ENCODE measurements at regions not wholly inside any gene's neighbourhood (a gene's known extent, or its start where the extent isn't known, plus 50 kb on each side); places are given as distances from the start of the nearest gene placed in this dataset.
"Not testable (repeated sequence)": the region's sequence is repeated elsewhere in the genome, so short reads cannot be mapped to it uniquely, and the experiment has no call there.

DNA sequence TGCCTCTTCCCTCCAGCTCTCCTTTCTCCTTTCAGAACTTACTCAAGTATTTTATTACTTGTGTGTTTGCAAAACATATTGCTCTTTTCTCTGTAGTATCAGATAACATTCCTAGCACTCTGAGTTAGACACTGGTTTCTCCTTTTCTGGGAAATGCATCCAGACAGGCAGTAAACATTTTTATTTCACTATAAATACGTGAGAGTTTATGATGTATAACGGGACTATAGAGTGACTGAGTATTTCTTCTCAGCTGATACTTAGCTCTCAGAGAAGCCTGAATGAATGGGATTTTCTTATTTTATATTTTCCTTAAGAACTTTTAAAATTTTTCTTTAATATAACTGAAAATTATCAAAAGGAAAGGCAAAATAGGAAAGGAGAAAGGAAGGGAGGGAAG, 211.2 kb upstream of the EDNRB start:
- Histone ChIP-seq H3K27me3 (ENCODE audit: control insufficient read depth, insufficient read depth, low read length) (no peaks in the 10 kb centered on the region), H3K27ac (ENCODE audit: low read depth, low read length) (no peak overlapping the region), H3K4me1 (ENCODE audit: control insufficient read depth, insufficient read depth, low read length) (no peaks in the 10 kb centered on the region), H3K4me3 (ENCODE audit: low read depth, low read length) (no peak overlapping the region), H3K36me3 (ENCODE audit: control insufficient read depth, insufficient read depth, low read length) (no peaks in the 10 kb centered on the region), H3K9me3 (ENCODE audit: control insufficient read depth, insufficient read depth, low read length) (no peaks in the 10 kb centered on the region)
- WGBS (ENCODE audit: insufficient coverage): no CpG with 5 or more reads among the region's 2 CpGs
- no peak for DNase-seq (ENCODE audit: low read depth in 4 of 6, low spot score in 6 of 6)

DNA sequence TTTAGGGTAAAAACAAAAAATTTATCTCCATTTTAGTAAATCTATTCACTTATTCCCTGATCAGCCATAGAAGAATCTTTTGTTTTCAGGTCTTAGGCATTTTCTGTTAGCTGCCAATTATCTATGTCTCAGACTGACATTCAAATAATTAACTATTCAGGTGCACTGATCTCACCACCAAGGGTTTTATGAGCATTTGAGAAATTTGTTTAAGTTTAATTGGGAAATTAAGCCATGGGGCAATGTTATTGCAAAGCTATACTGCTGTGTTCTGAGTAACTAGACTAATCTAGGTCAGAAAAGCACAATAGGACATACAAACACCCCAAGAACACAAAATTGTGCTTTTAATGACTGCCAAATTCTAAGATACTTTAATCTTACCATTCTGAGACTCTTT, 210.7 kb upstream of the EDNRB start:
- H3K27me3 ChIP-seq (ENCODE audit: control insufficient read depth, insufficient read depth, low read length): no peaks in the 10 kb centered on the region
- no peak overlapping the region for H3K4me3 ChIP-seq (ENCODE audit: low read depth, low read length)
- no peaks in the 10 kb centered on the region for H3K36me3 ChIP-seq (ENCODE audit: control insufficient read depth, insufficient read depth, low read length)
- H3K27ac ChIP-seq (ENCODE audit: low read depth, low read length): no peak overlapping the region
- H3K9me3 ChIP-seq (ENCODE audit: control insufficient read depth, insufficient read depth, low read length): no peaks in the 10 kb centered on the region
- no peaks in the 10 kb centered on the region for H3K4me1 ChIP-seq (ENCODE audit: control insufficient read depth, insufficient read depth, low read length)
- DNase-seq (ENCODE audit: low read depth in 4 of 6, low spot score in 6 of 6): peak in 1 of 6 donors; percentile 71

DNA sequence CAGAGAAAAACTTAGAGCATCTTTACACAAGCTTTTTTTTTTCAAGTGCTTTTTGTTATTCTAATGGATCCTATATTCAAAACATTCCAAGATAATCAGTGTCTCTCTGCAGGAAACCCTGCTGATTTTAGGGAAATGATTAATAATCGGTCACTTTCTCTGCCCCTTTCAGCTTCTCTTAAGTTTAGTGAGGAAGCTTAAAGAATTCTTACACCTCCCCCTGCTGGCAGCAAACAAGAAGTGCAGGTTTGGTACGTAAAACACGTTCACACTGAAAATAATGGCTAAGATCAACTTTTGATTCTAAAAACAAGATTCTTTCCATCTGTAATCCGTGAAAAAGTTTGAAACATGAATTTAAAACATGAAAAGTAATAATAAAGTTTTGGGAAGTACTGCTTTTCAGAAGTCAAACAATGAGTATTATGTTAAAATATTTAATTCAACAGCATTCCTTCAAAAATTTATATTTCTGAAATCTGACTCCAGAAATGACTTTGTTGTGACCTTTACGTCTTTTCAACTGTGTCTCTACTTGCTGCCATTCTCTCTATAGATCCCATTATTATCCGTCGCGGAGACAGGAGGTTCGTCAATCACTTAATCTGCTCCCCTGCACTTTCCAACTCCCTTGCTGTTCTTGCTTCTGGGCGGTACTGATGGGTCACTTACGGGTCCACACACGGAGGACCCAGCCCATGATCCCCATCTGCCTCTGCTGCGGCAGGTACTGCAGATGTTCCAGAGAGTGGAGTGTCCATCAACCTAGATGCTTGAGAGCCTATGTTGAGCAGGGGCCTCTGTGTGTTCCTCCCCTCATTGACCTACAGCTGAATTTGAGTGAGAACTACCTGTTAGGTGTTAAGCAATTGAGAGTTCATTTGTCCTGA, 203.1 kb upstream of the EDNRB start:
- WGBS (ENCODE audit: insufficient coverage): 42% methylated on average over 9 of the region's 13 CpGs
- Histone ChIP-seq H3K27me3 (ENCODE audit: control insufficient read depth, insufficient read depth, low read length) (no peaks in the 10 kb centered on the region), H3K36me3 (ENCODE audit: control insufficient read depth, insufficient read depth, low read length) (no peaks in the 10 kb centered on the region), H3K4me1 (ENCODE audit: control insufficient read depth, insufficient read depth, low read length) (peaks cover 3% of the 10 kb centered on the region), H3K9me3 (ENCODE audit: control insufficient read depth, insufficient read depth, low read length) (no peaks in the 10 kb centered on the region), H3K27ac (ENCODE audit: low read depth, low read length) (peak overlapping the region; percentile 33), H3K4me3 (ENCODE audit: low read depth, low read length) (peak overlapping the region; percentile 9)
- DNase-seq (ENCODE audit: low read depth in 4 of 6, low spot score in 6 of 6): peak in 5 of 6 donors; percentile 57 to 92 (median 69)

DNA sequence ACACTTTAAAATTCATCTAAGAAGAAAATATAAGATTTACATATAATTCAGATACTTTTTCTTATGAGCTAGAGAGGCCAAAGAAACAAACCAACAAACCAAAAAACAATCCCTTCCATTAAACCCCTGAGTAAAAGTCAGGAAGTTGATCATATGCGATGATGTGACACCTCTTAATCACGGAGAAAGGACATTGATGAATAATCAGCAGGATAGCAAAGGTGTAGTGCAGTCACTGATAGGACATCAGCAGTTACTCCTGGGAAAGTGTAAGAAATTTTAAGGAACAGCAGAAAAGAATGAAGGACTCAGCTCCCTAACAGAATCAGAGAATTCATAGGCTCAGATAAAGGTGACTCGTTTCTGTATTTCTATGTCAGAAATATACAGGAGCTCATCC, 202.4 kb upstream of the EDNRB start:
- 20% methylated on average over 1 of the region's 3 CpGs for WGBS (ENCODE audit: insufficient coverage)
- no peaks in the 10 kb centered on the region for H3K36me3 ChIP-seq (ENCODE audit: control insufficient read depth, insufficient read depth, low read length)
- peaks cover 3% of the 10 kb centered on the region for H3K4me1 ChIP-seq (ENCODE audit: control insufficient read depth, insufficient read depth, low read length)
- H3K27ac ChIP-seq (ENCODE audit: low read depth, low read length): no peak overlapping the region
- no peaks in the 10 kb centered on the region for H3K9me3 ChIP-seq (ENCODE audit: control insufficient read depth, insufficient read depth, low read length)
- peak overlapping the region; percentile 9 for H3K4me3 ChIP-seq (ENCODE audit: low read depth, low read length)
- H3K27me3 ChIP-seq (ENCODE audit: control insufficient read depth, insufficient read depth, low read length): no peaks in the 10 kb centered on the region
- no peak for DNase-seq (ENCODE audit: low read depth in 4 of 6, low spot score in 6 of 6)

DNA sequence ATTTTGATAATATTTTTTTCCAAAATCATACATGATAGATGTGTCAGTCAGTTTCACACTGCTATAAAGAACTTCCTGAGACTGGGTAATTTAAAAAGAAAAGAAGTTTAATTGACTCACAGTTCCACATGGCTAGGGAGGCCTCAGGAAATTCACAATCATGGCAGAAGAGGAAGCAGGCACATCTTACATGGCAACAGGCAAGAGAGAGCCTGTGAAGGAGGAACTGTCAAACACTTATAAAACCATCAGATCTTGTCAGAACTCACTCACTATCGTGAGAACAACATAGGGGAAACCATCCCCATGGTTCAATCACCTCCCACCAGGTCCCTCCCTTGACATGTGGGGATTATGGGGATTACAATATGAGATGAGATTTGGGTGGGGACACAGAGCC, 201.5 kb upstream of the EDNRB start:
- not testable (repeated sequence) for H3K4me3 ChIP-seq (ENCODE audit: low read depth, low read length); H3K4me1 ChIP-seq (ENCODE audit: control insufficient read depth, insufficient read depth, low read length); DNase-seq (ENCODE audit: low read depth in 4 of 6, low spot score in 6 of 6); H3K27me3 ChIP-seq (ENCODE audit: control insufficient read depth, insufficient read depth, low read length); H3K27ac ChIP-seq (ENCODE audit: low read depth, low read length); H3K36me3 ChIP-seq (ENCODE audit: control insufficient read depth, insufficient read depth, low read length); H3K9me3 ChIP-seq (ENCODE audit: control insufficient read depth, insufficient read depth, low read length)
- no CpG with 5 or more reads among the region's 1 CpG for WGBS (ENCODE audit: insufficient coverage)

DNA sequence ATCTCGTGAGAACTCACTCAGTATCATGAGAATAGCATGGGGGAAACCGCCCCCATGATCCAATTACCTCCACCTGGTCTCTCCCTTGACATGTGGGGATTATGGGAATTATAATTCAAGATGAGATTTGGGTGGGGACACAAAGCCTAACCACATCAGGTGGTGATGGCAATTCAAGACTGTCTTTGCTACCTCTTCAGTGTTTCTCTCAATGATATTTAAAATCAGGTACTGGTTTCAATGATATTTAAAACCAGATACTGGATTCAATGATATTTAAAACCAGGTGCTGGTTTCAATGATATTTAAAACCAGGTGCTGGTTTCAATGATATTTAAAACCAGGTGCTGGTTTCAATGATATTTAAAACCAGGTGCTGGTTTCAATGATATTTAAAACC, 198.4 kb upstream of the EDNRB start:
- not testable (repeated sequence) for H3K4me3 ChIP-seq (ENCODE audit: low read depth, low read length); H3K4me1 ChIP-seq (ENCODE audit: control insufficient read depth, insufficient read depth, low read length); H3K36me3 ChIP-seq (ENCODE audit: control insufficient read depth, insufficient read depth, low read length); H3K27ac ChIP-seq (ENCODE audit: low read depth, low read length); DNase-seq (ENCODE audit: low read depth in 4 of 6, low spot score in 6 of 6); H3K27me3 ChIP-seq (ENCODE audit: control insufficient read depth, insufficient read depth, low read length)
- no CpG with 5 or more reads among the region's 2 CpGs for WGBS (ENCODE audit: insufficient coverage)
- H3K9me3 ChIP-seq (ENCODE audit: control insufficient read depth, insufficient read depth, low read length): peaks cover 16% of the 10 kb centered on the region

DNA sequence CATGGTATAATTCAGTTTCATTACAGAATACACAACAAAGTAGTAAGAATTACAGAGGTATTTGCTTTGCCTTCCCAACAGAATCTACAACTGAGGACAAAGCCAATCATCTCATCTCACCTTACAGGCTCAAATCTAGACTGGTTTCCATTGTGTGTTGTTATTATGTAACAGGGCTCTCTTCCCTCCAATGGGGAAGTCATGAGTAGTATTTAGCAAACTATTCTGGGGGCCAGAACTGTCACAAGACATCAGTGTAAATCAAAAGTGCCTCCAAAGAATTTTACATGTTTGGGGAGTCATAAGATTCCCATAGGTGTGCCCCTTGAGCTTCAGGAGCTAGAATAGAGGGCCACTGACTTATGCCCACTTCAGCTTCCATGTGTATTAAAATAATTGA, 187.0 kb upstream of the EDNRB start:
- H3K4me3 ChIP-seq (ENCODE audit: low read depth, low read length): no peak overlapping the region
- no peak for DNase-seq (ENCODE audit: low read depth in 4 of 6, low spot score in 6 of 6)

DNA sequence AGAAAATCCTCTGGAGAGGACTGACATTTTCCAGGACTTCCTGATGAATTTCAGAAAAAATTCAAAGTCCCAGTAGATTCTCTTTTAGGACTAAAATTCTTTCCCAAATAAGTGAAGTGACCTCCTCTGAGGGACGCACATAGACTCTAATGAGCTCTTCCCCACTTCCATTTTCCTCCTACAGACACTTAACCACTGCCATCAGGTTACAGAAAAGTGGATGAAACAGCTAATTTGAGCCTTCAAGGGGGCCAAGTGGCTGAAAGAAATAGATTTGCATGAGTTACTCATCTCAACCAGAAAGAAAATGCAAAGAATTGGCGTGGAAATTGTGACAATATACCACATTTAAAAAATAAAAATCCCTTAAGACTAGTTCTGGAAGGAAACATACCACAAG, 185.3 kb upstream of the EDNRB start:
- Histone ChIP-seq H3K4me1 (ENCODE audit: control insufficient read depth, insufficient read depth, low read length) (no peaks in the 10 kb centered on the region), H3K27ac (ENCODE audit: low read depth, low read length) (no peak overlapping the region), H3K27me3 (ENCODE audit: control insufficient read depth, insufficient read depth, low read length) (no peaks in the 10 kb centered on the region), H3K36me3 (ENCODE audit: control insufficient read depth, insufficient read depth, low read length) (no peaks in the 10 kb centered on the region), H3K9me3 (ENCODE audit: control insufficient read depth, insufficient read depth, low read length) (no peaks in the 10 kb centered on the region), H3K4me3 (ENCODE audit: low read depth, low read length) (no peak overlapping the region)
- WGBS (ENCODE audit: insufficient coverage): 100% methylated on average over 1 of the region's 2 CpGs
- DNase-seq (ENCODE audit: low read depth in 4 of 6, low spot score in 6 of 6): no peak

More for the DNA sequence above, 187.0 kb upstream of the EDNRB start:
- Histone ChIP-seq H3K27ac (ENCODE audit: low read depth, low read length) (no peak overlapping the region), H3K9me3 (ENCODE audit: control insufficient read depth, insufficient read depth, low read length) (no peaks in the 10 kb centered on the region), H3K27me3 (ENCODE audit: control insufficient read depth, insufficient read depth, low read length) (no peaks in the 10 kb centered on the region), H3K4me1 (ENCODE audit: control insufficient read depth, insufficient read depth, low read length) (no peaks in the 10 kb centered on the region), H3K36me3 (ENCODE audit: control insufficient read depth, insufficient read depth, low read length) (no peaks in the 10 kb centered on the region)

DNA sequence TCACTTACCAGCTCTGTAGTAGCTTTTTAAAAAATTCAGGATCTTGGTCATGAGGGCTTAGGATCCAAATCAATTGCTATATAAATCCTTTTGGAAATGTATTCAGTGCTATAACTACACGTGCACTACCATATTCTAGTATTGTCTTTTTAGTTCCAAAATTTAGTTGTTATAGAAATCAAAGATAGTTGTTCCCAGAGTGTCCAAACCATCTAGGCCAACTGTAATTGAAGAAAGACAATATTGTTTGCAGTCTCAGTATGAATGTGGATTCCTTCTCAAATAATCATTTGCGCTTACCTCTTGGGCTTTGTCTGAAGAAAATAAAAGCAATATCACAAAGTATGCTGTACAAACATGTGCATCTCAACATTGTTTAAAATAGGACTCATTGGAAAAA, 184.1 kb upstream of the EDNRB start:
- H3K27me3 ChIP-seq (ENCODE audit: control insufficient read depth, insufficient read depth, low read length): no peaks in the 10 kb centered on the region
- no peak for DNase-seq (ENCODE audit: low read depth in 4 of 6, low spot score in 6 of 6)
- H3K4me3 ChIP-seq (ENCODE audit: low read depth, low read length): no peak overlapping the region
- H3K9me3 ChIP-seq (ENCODE audit: control insufficient read depth, insufficient read depth, low read length): no peaks in the 10 kb centered on the region
- H3K27ac ChIP-seq (ENCODE audit: low read depth, low read length): no peak overlapping the region
- no peaks in the 10 kb centered on the region for H3K4me1 ChIP-seq (ENCODE audit: control insufficient read depth, insufficient read depth, low read length)
- no CpG with 5 or more reads among the region's 2 CpGs for WGBS (ENCODE audit: insufficient coverage)
- H3K36me3 ChIP-seq (ENCODE audit: control insufficient read depth, insufficient read depth, low read length): no peaks in the 10 kb centered on the region

DNA sequence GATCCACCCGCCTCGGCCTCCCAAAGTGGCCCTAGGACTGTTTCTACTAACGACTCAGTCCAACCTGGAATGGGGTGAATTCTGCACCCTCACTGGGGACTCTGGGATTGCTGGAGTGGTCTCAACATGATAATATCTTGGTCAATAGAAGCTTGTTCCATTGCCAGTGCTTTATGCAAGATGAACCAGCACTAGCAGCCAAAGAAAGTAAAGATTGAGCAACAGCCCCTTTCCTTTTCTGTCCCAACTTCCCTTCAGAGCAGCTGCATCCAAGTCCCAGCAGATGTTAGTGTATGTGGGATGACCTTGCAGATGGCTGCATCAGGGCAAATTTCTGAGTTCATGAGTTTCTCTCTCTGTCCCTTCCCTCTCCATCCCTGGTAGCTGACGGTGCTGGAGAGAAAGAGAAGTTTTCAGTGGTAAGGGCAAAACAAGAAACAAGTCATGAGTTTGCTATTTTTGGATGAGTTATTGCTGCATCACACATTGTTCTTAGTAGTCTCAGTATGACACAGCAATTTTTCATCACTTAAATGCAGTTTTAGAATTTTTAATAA, 183.6 kb upstream of the EDNRB start:
- no peak overlapping the region for H3K4me3 ChIP-seq (ENCODE audit: low read depth, low read length)
- H3K36me3 ChIP-seq (ENCODE audit: control insufficient read depth, insufficient read depth, low read length): no peaks in the 10 kb centered on the region
- H3K27me3 ChIP-seq (ENCODE audit: control insufficient read depth, insufficient read depth, low read length): no peaks in the 10 kb centered on the region
- 93% methylated on average over 3 of the region's 4 CpGs for WGBS (ENCODE audit: insufficient coverage)
- H3K9me3 ChIP-seq (ENCODE audit: control insufficient read depth, insufficient read depth, low read length): no peaks in the 10 kb centered on the region
- peak in 2 of 6 donors; percentile 1 to 7 for DNase-seq (ENCODE audit: low read depth in 4 of 6, low spot score in 6 of 6)
- no peak overlapping the region for H3K27ac ChIP-seq (ENCODE audit: low read depth, low read length)
- no peaks in the 10 kb centered on the region for H3K4me1 ChIP-seq (ENCODE audit: control insufficient read depth, insufficient read depth, low read length)

Measured in spinal cord (tissue), 9 donors.